ENCODE measurements at regions not wholly inside any gene's neighbourhood (a gene's known extent, or its start where the extent isn't known, plus 50 kb on each side); places are given as distances from the start of the nearest gene placed in this dataset.

DNA sequence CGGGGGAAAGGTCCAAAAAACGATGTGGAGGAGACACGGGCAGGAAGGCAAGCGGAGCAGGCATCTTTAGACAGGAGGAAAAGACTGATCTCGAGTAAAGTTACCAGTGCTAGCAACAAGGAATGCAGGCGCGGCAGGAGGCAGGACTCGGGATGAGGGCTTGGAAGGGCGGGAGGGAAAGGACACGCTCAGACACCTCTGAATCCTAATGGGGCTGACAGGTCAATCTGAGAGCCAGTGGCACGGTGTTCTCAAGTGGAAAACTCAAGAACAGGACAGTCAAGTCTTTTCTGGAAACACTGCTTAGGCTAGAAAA lies 155.3 kb upstream of the COBL start:
- no peak for TF ChIP-seq CTCF (IDR thresholded peaks at IDR 0.05)
- TF ChIP-seq POLR2A (IDR thresholded peaks at IDR 0.05; ENCODE audit: low read depth) = no peak
